Progenitor cell of endocrine pancreas (in vitro differentiated cells): ENCODE measurements at regions not wholly inside any gene's neighbourhood (a gene's known extent, or its start where the extent isn't known, plus 50 kb on each side); places are given as distances from the start of the nearest gene placed in this dataset.
A peak's percentile ranks its signal among the peaks of the same experiment; 100 is the strongest.

Experiments
- DNase-seq: peaks from one replicate; pipeline ENCODE4 v3.0.0; 2021; ENCODE audit warnings: low spot score; ENCODE audit not compliant: unreplicated experiment
- H3K27ac Mint-ChIP-seq: 2 replicates; pipeline ENCODE4 v1.8.0; 2021; ENCODE audit warnings: mild to moderate bottlenecking, moderate library complexity, mixed read lengths
- H3K27me3 Mint-ChIP-seq: 2 replicates; pipeline ENCODE4 v1.8.0; 2021; ENCODE audit warnings: mixed read lengths
- H3K36me3 Mint-ChIP-seq: 2 replicates; pipeline ENCODE4 v1.8.0; 2022; ENCODE audit warnings: mixed read lengths; ENCODE audit not compliant: insufficient read depth
- H3K4me1 Mint-ChIP-seq: 2 replicates; pipeline ENCODE4 v1.8.0; 2021; ENCODE audit warnings: low read depth, mixed read lengths
- H3K4me3 Mint-ChIP-seq: 2 replicates; pipeline ENCODE4 v1.8.0; 2021; ENCODE audit warnings: low read depth, mild to moderate bottlenecking, moderate library complexity, mixed read lengths
- H3K9me3 Mint-ChIP-seq: 2 replicates; pipeline ENCODE4 v1.8.0; 2021; ENCODE audit warnings: low read depth, mixed read lengths
- CTCF ChIP-seq: fragments of 200-600 bp; sonication (generic); IDR thresholded peaks from one replicate; pipeline ENCODE4 v1.5.0; 2021; ENCODE audit warnings: antibody characterized with exemption, mild to moderate bottlenecking; ENCODE audit not compliant: unreplicated experiment

GRCh38 chr13:105007166-105007808, 1528.2 kb downstream of the EFNB2 start:
- no peak overlapping the region for H3K4me3 Mint-ChIP-seq
- no peaks in the 10 kb centered on the region for H3K36me3 Mint-ChIP-seq
- no peaks in the 10 kb centered on the region for H3K4me1 Mint-ChIP-seq
- no peak overlapping the region for H3K27ac Mint-ChIP-seq
- no peak for DNase-seq
- no peaks in the 10 kb centered on the region for H3K27me3 Mint-ChIP-seq
- TF ChIP-seq CTCF: no peak
- no peaks in the 10 kb centered on the region for H3K9me3 Mint-ChIP-seq

GRCh38 chr13:104996022-104996421, 1539.4 kb downstream of the EFNB2 start:
- Mint-ChIP-seq H3K36me3 (no peaks in the 10 kb centered on the region), H3K27me3 (no peaks in the 10 kb centered on the region), H3K9me3 (no peaks in the 10 kb centered on the region), H3K4me3 (no peak overlapping the region), H3K4me1 (no peaks in the 10 kb centered on the region), H3K27ac (no peak overlapping the region)
- DNase-seq: no peak
- TF ChIP-seq CTCF: no peak

GRCh38 chr13:104993708-104994107, 1541.8 kb downstream of the EFNB2 start:
- H3K36me3 Mint-ChIP-seq: no peaks in the 10 kb centered on the region
- H3K27ac Mint-ChIP-seq: no peak overlapping the region
- no peak for DNase-seq
- H3K27me3 Mint-ChIP-seq: no peaks in the 10 kb centered on the region
- H3K4me3 Mint-ChIP-seq: no peak overlapping the region
- H3K4me1 Mint-ChIP-seq: no peaks in the 10 kb centered on the region
- peak; percentile 21 for TF ChIP-seq CTCF
- H3K9me3 Mint-ChIP-seq: no peaks in the 10 kb centered on the region

DNA sequence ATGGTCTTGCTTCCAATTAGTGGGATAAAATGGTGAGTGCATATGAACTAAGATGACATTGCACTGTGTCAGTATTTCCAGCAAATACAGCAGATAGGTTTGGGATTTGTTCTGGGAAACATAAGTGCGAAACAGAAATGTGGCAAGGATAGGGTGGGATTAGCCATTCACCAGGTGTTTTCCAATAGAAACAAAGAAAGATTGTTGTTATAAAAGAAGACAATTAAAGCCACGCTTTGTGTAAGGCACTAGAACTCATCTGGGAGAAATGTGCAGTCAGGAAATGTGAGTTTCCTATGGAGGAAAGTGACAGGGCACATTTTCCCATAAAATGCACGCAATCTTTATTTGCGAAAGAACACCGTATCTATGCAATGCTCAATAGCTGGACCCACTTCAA, 1547.8 kb downstream of the EFNB2 start:
- no peak overlapping the region for H3K4me3 Mint-ChIP-seq
- TF ChIP-seq CTCF: no peak
- no peaks in the 10 kb centered on the region for H3K4me1 Mint-ChIP-seq
- no peaks in the 10 kb centered on the region for H3K9me3 Mint-ChIP-seq
- no peaks in the 10 kb centered on the region for H3K27me3 Mint-ChIP-seq
- H3K27ac Mint-ChIP-seq: no peak overlapping the region
- no peaks in the 10 kb centered on the region for H3K36me3 Mint-ChIP-seq
- DNase-seq: no peak

DNA sequence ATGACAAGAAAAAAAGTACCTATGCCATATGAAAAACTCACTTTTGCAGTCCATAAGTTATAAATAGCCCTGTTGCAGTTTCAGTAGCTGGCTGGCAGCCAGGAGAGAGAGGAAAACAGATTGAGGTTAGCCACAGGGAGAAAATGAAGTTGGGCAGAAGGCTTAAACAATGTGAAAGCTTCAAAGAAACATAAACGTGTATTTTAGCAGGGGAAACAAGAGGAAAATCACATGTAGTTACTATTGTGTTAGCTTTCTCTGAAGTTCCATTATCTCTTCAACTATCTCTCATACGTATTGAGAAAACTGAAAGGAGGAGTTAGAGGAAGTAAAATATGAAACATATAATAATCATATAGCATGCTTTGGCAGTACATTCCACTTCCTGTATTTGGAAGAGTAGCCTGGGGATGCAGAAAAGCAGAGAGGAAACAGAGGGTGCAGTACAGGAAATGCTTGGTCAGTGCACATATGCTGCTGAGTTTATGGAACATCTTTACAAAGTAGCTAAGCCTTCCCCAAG, 1551.1 kb downstream of the EFNB2 start:
- Mint-ChIP-seq H3K36me3 (no peaks in the 10 kb centered on the region), H3K27ac (no peak overlapping the region), H3K4me1 (no peaks in the 10 kb centered on the region), H3K27me3 (peaks cover 1% of the 10 kb centered on the region), H3K9me3 (peaks cover 2% of the 10 kb centered on the region), H3K4me3 (no peak overlapping the region)
- TF ChIP-seq CTCF: no peak
- DNase-seq: no peak
